ENCODE measurements at regions not wholly inside any gene's neighbourhood (a gene's known extent, or its start where the extent isn't known, plus 50 kb on each side); places are given as distances from the start of the nearest gene placed in this dataset.

DNA sequence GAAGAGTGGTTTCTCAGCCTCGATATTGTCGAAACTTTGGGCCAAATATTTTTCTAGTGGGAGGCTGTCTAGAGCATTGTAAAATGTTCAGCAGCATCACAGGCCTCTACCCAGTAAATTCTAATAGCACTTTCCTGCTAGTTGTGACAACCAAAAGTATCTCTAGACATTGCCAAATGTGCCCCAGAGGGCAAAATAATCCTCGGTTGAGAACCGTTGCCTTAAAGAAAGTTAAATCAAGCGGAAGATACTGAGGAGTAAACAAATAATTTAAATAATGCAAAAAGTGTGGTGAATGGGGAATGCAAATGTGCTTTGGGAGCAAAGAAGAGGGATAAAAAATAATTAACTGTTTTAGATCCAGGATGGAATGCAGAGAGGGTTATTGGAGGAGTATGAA is 106.4 kb upstream of the ASCC3 start:
- Histone ChIP-seq H3K23ac (ENCODE audit: insufficient read length, low read depth, low read length) (no peak overlapping the region), H3K79me1 (ENCODE audit: insufficient read depth, low read depth, low read length, poor library complexity, severe bottlenecking) (no peaks in the 10 kb centered on the region), H2AFZ (ENCODE audit: low read length) (no peak overlapping the region), H3K27me3 (ENCODE audit: insufficient read depth, low read length) (no peaks in the 10 kb centered on the region), H3K9ac (ENCODE audit: extremely low read depth, insufficient read length, low read length) (no peak overlapping the region), H3K9me3 (ENCODE audit: control insufficient read depth, low read depth, low read length) (no peaks in the 10 kb centered on the region), H3K23me2 (ENCODE audit: insufficient read length, low read depth, low read length, poor library complexity, severe bottlenecking) (no peaks in the 10 kb centered on the region), H4K20me1 (ENCODE audit: control insufficient read depth, insufficient read depth, insufficient read length) (no peaks in the 10 kb centered on the region), H3K4me2 (ENCODE audit: insufficient read depth, insufficient read length, low read length) (no peak overlapping the region), H3K79me2 (ENCODE audit: insufficient read depth, low read length) (no peaks in the 10 kb centered on the region), H4K8ac (replicated peaks; ENCODE audit: insufficient read length, low read depth, low read length) (no peak overlapping the region), H3K4ac (ENCODE audit: low read depth, low read length) (no peak overlapping the region), H2BK5ac (ENCODE audit: insufficient read length, low read length) (no peak overlapping the region), H3K56ac (ENCODE audit: insufficient read length, low read depth, low read length) (no peak overlapping the region), H3T11ph (ENCODE audit: low read length) (no peak overlapping the region), H3K18ac (ENCODE audit: insufficient read length, low read depth, low read length) (no peak overlapping the region), H2BK12ac (ENCODE audit: insufficient read length, low read depth, low read length) (no peak overlapping the region), H3K14ac (ENCODE audit: insufficient read depth, low read length) (no peak overlapping the region), H3K27ac (ENCODE audit: insufficient read length, low read depth, low read length) (no peak overlapping the region), H4K5ac (ENCODE audit: insufficient read length, low read depth, low read length) (no peak overlapping the region), H4K91ac (ENCODE audit: insufficient read length, low read depth, low read length) (no peak overlapping the region), H2AK5ac (ENCODE audit: insufficient read length, low read length) (no peak overlapping the region), H3K4me1 (ENCODE audit: insufficient read depth, low read length) (no peaks in the 10 kb centered on the region), H2BK20ac (ENCODE audit: low read depth, low read length, poor library complexity, severe bottlenecking) (no peak overlapping the region), H2BK15ac (ENCODE audit: low read depth, low read length) (no peak overlapping the region), H2BK120ac (ENCODE audit: low read depth, low read length, poor library complexity, severe bottlenecking) (no peak overlapping the region)
- H3K4me1 Mint-ChIP-seq: peaks cover 0 to 3% of the 10 kb centered on the region in 2 experiments; a peak in 1 of 4 replicates
- DNase-seq: no peak
- TF ChIP-seq, protein P1, sequence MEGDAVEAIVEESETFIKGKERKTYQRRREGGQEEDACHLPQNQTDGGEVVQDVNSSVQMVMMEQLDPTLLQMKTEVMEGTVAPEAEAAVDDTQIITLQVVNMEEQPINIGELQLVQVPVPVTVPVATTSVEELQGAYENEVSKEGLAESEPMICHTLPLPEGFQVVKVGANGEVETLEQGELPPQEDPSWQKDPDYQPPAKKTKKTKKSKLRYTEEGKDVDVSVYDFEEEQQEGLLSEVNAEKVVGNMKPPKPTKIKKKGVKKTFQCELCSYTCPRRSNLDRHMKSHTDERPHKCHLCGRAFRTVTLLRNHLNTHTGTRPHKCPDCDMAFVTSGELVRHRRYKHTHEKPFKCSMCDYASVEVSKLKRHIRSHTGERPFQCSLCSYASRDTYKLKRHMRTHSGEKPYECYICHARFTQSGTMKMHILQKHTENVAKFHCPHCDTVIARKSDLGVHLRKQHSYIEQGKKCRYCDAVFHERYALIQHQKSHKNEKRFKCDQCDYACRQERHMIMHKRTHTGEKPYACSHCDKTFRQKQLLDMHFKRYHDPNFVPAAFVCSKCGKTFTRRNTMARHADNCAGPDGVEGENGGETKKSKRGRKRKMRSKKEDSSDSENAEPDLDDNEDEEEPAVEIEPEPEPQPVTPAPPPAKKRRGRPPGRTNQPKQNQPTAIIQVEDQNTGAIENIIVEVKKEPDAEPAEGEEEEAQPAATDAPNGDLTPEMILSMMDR (conservative IDR thresholded peaks at IDR 0.05): no peak
- H3K27ac Mint-ChIP-seq: no peak overlapping the region
- no peaks in the 10 kb centered on the region for H3K27me3 Mint-ChIP-seq (ENCODE audit: low read depth)
- WGBS (ENCODE audit: extremely low coverage, insufficient read length, low lambda C conversion rate): no CpG with 5 or more reads among the region's 5 CpGs
- peaks cover 7 to 10% of the 10 kb centered on the region in 2 experiments; a peak in 4 of 5 replicates for H3K9me3 Mint-ChIP-seq
- H3K4me3 Mint-ChIP-seq: no peak overlapping the region
- peaks cover 0 to 9% (median 8%) of the 10 kb centered on the region in 3 experiments; a peak in 4 of 7 replicates for H3K36me3 Mint-ChIP-seq (ENCODE audit: insufficient read depth in 1 of 3, low read depth in 3 of 3)

Measured in H9 (cell line).